Stomach (tissue), 8 donors: ENCODE measurements at regions not wholly inside any gene's neighbourhood (a gene's known extent, or its start where the extent isn't known, plus 50 kb on each side); places are given as distances from the start of the nearest gene placed in this dataset.

Experiments
- DNase-seq, 2 donors: peaks; one replicate each; pipeline versions ENCODE4 v3.0.0 to v3.0.0-alpha.2; 2013 to 2019
- H3K27ac ChIP-seq, 5 donors: fragments of 200-600 bp in 4 of 5; sonication (generic) in 4 of 5; one replicate each; pipeline ENCODE4 v1.5.1; 2013 to 2019; ENCODE audit warnings: mild to moderate bottlenecking in 1 of 5, moderate library complexity in 1 of 5
- H3K27me3 ChIP-seq, 3 donors: fragments of 200-600 bp; sonication (generic); one replicate each; pipeline ENCODE4 v1.5.1; 2017 to 2019; ENCODE audit warnings: mixed run types in 1 of 3
- H3K36me3 ChIP-seq, 4 donors: fragments of 200-600 bp; sonication (generic); 1 replicate in 3 of 4; 2 replicates in 1 of 4; pipeline ENCODE4 v1.5.1; 2016 to 2019
- H3K4me1 ChIP-seq, 4 donors: fragments of 200-600 bp; sonication (generic); one replicate each; pipeline ENCODE4 v1.5.1; 2016 to 2019
- H3K4me3 ChIP-seq, 4 donors: fragments of 200-600 bp; sonication (generic) in 3 of 4; one replicate each; pipeline ENCODE4 v1.5.1; 2016 to 2019; ENCODE audit warnings: mild to moderate bottlenecking in 1 of 4
- H3K9me3 ChIP-seq, 4 donors: fragments of 200-600 bp; sonication (generic); one replicate each; pipeline ENCODE4 v1.5.1; 2016 to 2019
- CTCF ChIP-seq, 7 experiments: fragments of 450-650 bp in 4 of 7; fragments of 200-600 bp in 3 of 7; sonication (generic) in 3 of 7; IDR thresholded peaks; one replicate each; pipeline ENCODE4 v1.5.1; 2016 to 2019; ENCODE audit warnings: antibody characterized with exemption in 7 of 7, control low read depth in 2 of 7, mild to moderate bottlenecking in 1 of 7
- EP300 ChIP-seq: sonication (generic); formaldehyde crosslinking; IDR thresholded peaks from one replicate; pipeline ENCODE4 v1.6.1; 2017; ENCODE audit warnings: antibody characterized with exemption
- POLR2A ChIP-seq, 4 donors: fragments of 450-650 bp; IDR thresholded peaks; one replicate each; pipeline ENCODE4 v1.6.1; 2016; ENCODE audit warnings: antibody characterized with exemption in 4 of 4, control low read depth in 2 of 4, mild to moderate bottlenecking in 1 of 4, moderate library complexity in 1 of 4
- POLR2AphosphoS5 ChIP-seq, 3 donors: sonication (generic); formaldehyde crosslinking; IDR thresholded peaks; one replicate each; pipeline ENCODE4 v1.6.1; 2016; ENCODE audit warnings: antibody characterized with exemption in 3 of 3
- WGBS, 5 donors: extraction: QIAGEN DNeasy Blood & Tissue Kit in 3 of 5; methylation state at CpG; one replicate each; pipeline versions ENCODE4 v1.1.5 to v1.1.7; 2013 to 2018; 5-methylcytosine and 5-hydroxymethylcytosine counted together
- intact Hi-C: fragments of 100-400 bp; cut with DNase I; formaldehyde crosslinking; loops from one replicate; pipeline ENCODE4 v1.15.1; 2023; ENCODE audit warnings: low total_unique reads
- donor health status: healthy with polysubstance abuse.
- donor health status: Bipolar disorder and iron deficiency.
- donor health status: healthy.

- intact Hi-C loops: no loop called here
- peaks cover 8 to 37% (median 29%) of the 10 kb centered on the region in 4 donors for H3K4me1 ChIP-seq
- H3K9me3 ChIP-seq: no peaks in the 10 kb centered on the region
- H3K4me3 ChIP-seq: no peak overlapping the region
- TF ChIP-seq POLR2AphosphoS5 (IDR thresholded peaks at IDR 0.05) (no peak), EP300 (no peak), CTCF (IDR thresholded peaks at IDR 0.05) (no peak), POLR2A (IDR thresholded peaks at IDR 0.05) (no peak)
- WGBS, 5 donors: 83 to 92% (median 87%) methylated on average over 12 of the region's 12 CpGs
- no peak for DNase-seq
- no peaks in the 10 kb centered on the region for H3K27me3 ChIP-seq
- no peak overlapping the region for H3K27ac ChIP-seq
- no peaks in the 10 kb centered on the region for H3K36me3 ChIP-seq
Measured at GRCh38 chr1:234878288-234878687, 250.3 kb downstream of the TOMM20 start.

- WGBS, 5 donors: 93 to 96% (median 94%) methylated on average over 7 of the region's 7 CpGs
- Histone ChIP-seq H3K36me3 (no peaks in the 10 kb centered on the region), H3K27me3 (no peaks in the 10 kb centered on the region), H3K4me3 (no peak overlapping the region), H3K9me3 (no peaks in the 10 kb centered on the region), H3K27ac (peak overlapping the region in 2 of 5 donors; percentile 86), H3K4me1 (peaks cover 8 to 38% (median 29%) of the 10 kb centered on the region in 4 donors)
- no peak for TF ChIP-seq EP300
- no peak for TF ChIP-seq CTCF (IDR thresholded peaks at IDR 0.05)
- TF ChIP-seq POLR2AphosphoS5 (IDR thresholded peaks at IDR 0.05): no peak
- no peak for TF ChIP-seq POLR2A (IDR thresholded peaks at IDR 0.05)
- no peak for DNase-seq
- intact Hi-C loops: no loop called here
Measured at GRCh38 chr1:234877761-234878160, 250.9 kb downstream of the TOMM20 start.

GRCh38 chr1:234875953-234876855, 252.4 kb downstream of the TOMM20 start:
- intact Hi-C loops: no loop called here
- peak overlapping the region; percentile 82 to 86 (median 85) for H3K27ac ChIP-seq
- H3K27me3 ChIP-seq: no peaks in the 10 kb centered on the region
- H3K36me3 ChIP-seq: no peaks in the 10 kb centered on the region
- H3K9me3 ChIP-seq: no peaks in the 10 kb centered on the region
- H3K4me3 ChIP-seq: no peak overlapping the region
- DNase-seq: peak; percentile 79 to 83
- H3K4me1 ChIP-seq: peaks cover 8 to 38% (median 29%) of the 10 kb centered on the region in 4 donors
- TF ChIP-seq POLR2A (IDR thresholded peaks at IDR 0.05) (no peak), POLR2AphosphoS5 (IDR thresholded peaks at IDR 0.05) (peak in 2 of 3 donors; percentile 62 to 65), CTCF (IDR thresholded peaks at IDR 0.05) (no peak)
- 44 to 63% (median 53%) methylated on average over 11 to 15 of the region's 15 CpGs for WGBS, 5 donors

GRCh38 chr1:234875328-234875952, 253.2 kb downstream of the TOMM20 start:
- H3K36me3 ChIP-seq: no peaks in the 10 kb centered on the region
- peak overlapping the region; percentile 82 to 86 (median 85) for H3K27ac ChIP-seq
- peak; percentile 63 to 91 for DNase-seq
- no peaks in the 10 kb centered on the region for H3K9me3 ChIP-seq
- peaks cover 8 to 38% (median 29%) of the 10 kb centered on the region in 4 donors for H3K4me1 ChIP-seq
- intact Hi-C loops: no loop called here
- H3K27me3 ChIP-seq: no peaks in the 10 kb centered on the region
- no peak overlapping the region for H3K4me3 ChIP-seq
- TF ChIP-seq POLR2AphosphoS5 (IDR thresholded peaks at IDR 0.05): peak in 2 of 3 donors; percentile 26 to 55
- no peak for TF ChIP-seq CTCF (IDR thresholded peaks at IDR 0.05)
- 51 to 82% (median 70%) methylated on average over 17 of the region's 17 CpGs for WGBS, 5 donors
